AG04450 (cell line): ENCODE measurements at regions not wholly inside any gene's neighbourhood (a gene's known extent, or its start where the extent isn't known, plus 50 kb on each side); places are given as distances from the start of the nearest gene placed in this dataset.

Experiments
- CTCF ChIA-PET: fragments of 300-600, 350-600 bp; formaldehyde crosslinking; extraction: SDS; loops from one replicate; lab custom pipeline; 2022; ENCODE audit warnings: antibody characterized with exemption, inconsistent platforms; lab: Charles Lee
- POLR2A ChIA-PET: fragments of 350-600 bp; formaldehyde crosslinking; extraction: SDS; loops from one replicate; lab custom pipeline; 2021; ENCODE audit warnings: antibody characterized with exemption, inconsistent platforms; lab: Yijun Ruan, JAX
- DNase-seq: peaks from one replicate; pipeline ENCODE4 v3.0.0-alpha.2; 2011; ENCODE audit warnings: low read depth, low spot score
- H3K27ac ChIP-seq: one replicate; pipeline ENCODE4 v1.5.1; 2012; ENCODE audit warnings: low read depth, low read length, control low read depth
- H3K27me3 ChIP-seq: one replicate; pipeline ENCODE4 v1.6.0; 2012; ENCODE audit warnings: low read length; ENCODE audit not compliant: control insufficient read depth, insufficient read depth
- H3K4me3 ChIP-seq: 2 replicates; pipeline ENCODE4 v1.5.1; 2011; ENCODE audit warnings: mild to moderate bottlenecking, low read depth, low read length, control low read depth
- H3K9me3 ChIP-seq: 2 replicates; pipeline ENCODE4 v1.5.1; 2012; ENCODE audit warnings: low read length; ENCODE audit not compliant: control insufficient read depth, insufficient read depth
- TF ChIP-seq, protein P1 (sequence below): IDR thresholded peaks from 2 replicates; pipeline ENCODE4 v1.5.1; 2011; ENCODE audit warnings: low read depth, low read length, control low read depth, inconsistent platforms

DNA sequence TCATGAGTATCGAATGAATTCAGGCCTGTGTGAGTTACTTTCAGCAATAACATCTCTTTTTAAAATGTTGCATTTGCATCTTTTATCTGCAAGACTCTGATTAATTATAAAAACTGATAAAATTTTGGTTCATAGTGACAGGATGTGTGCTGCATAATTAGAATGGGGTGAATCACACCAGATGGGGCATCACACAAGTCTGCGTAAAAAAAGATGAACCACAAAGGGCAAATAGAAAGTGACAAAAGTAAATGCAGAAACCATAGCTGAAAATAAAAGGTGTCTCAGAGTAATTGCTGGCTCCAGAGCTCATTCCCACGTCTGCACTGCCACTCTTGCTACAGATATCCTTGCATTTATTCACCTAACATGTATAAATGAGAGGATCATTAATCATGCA is 131.1 kb downstream of the HS3ST1 start:
- no peak for DNase-seq
- H3K27me3 ChIP-seq: no peaks in the 10 kb centered on the region
- POLR2A ChIA-PET: no interaction called here
- no peak overlapping the region for H3K27ac ChIP-seq
- TF ChIP-seq, protein P1, sequence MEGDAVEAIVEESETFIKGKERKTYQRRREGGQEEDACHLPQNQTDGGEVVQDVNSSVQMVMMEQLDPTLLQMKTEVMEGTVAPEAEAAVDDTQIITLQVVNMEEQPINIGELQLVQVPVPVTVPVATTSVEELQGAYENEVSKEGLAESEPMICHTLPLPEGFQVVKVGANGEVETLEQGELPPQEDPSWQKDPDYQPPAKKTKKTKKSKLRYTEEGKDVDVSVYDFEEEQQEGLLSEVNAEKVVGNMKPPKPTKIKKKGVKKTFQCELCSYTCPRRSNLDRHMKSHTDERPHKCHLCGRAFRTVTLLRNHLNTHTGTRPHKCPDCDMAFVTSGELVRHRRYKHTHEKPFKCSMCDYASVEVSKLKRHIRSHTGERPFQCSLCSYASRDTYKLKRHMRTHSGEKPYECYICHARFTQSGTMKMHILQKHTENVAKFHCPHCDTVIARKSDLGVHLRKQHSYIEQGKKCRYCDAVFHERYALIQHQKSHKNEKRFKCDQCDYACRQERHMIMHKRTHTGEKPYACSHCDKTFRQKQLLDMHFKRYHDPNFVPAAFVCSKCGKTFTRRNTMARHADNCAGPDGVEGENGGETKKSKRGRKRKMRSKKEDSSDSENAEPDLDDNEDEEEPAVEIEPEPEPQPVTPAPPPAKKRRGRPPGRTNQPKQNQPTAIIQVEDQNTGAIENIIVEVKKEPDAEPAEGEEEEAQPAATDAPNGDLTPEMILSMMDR: no peak
- CTCF ChIA-PET: no interaction called here
- no peak overlapping the region for H3K4me3 ChIP-seq
- H3K9me3 ChIP-seq: no peaks in the 10 kb centered on the region

DNA sequence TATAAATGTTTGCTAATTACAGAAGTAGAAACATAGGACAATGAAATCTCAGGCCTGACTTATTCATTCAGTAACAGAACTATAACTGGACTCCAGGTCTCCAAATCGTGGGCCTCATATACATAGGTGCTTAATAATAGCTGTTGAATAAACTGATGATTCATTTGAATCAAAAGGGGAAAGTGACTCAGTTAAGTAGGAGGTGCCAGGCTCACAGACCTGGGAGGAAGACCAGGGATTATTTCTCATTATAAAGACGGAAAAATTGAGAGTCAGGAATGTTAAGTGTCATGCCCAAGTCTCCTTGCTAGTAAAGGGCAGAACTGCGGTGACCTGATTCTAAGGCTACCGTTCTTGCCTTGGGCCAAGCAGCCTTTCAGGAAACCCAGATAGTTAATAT is 131.5 kb downstream of the HS3ST1 start:
- ChIA-PET CTCF (no interaction called here), POLR2A (no interaction called here)
- no peaks in the 10 kb centered on the region for H3K27me3 ChIP-seq
- no peaks in the 10 kb centered on the region for H3K9me3 ChIP-seq
- H3K27ac ChIP-seq: no peak overlapping the region
- TF ChIP-seq, protein P1: no peak
- no peak overlapping the region for H3K4me3 ChIP-seq
- no peak for DNase-seq

DNA sequence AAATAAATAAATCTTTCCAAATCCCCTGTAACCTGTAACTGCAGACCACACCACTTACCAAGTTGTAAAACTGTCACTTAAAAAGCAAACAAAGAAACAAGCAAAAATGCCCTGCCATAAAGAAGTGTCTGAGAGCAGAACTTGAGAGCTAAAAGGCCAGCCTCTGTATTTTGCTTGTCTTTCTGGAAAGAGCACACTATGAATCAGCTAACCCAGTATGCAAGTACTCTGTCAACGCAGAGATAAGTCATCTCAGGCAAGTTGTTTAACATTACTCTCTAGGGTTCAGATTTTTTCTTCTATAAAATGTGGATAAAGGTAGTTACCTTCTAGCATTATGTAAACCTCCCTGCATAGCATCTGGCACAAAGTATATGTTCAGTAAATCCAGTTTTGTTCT is 134.8 kb downstream of the HS3ST1 start:
- CTCF ChIA-PET: no interaction called here
- no peak for DNase-seq
- TF ChIP-seq, protein P1: no peak

DNA sequence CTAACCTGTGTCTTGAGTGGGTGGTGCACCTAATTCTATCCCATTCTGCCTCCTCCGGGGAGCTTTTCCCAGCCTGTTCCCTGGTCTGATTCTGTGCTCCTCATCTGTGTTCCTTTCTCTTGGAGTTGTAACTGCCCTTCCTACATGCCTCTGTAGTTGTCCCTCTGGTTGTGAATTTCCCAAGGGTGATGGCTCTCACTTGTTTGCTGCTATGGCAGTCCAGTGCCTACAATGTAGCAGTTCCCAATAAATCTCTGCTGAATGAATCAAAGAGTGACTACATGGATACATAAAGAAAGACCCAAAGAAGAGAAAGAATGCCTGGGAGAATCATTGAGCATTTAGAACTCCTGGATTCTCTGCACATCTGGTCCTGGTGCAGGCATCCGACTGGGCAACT is 141.6 kb downstream of the HS3ST1 start:
- H3K9me3 ChIP-seq: no peaks in the 10 kb centered on the region
- POLR2A ChIA-PET: no interaction called here
- no peaks in the 10 kb centered on the region for H3K27me3 ChIP-seq
- no peak overlapping the region for H3K27ac ChIP-seq
- TF ChIP-seq, protein P1: no peak
- CTCF ChIA-PET: no interaction called here
- H3K4me3 ChIP-seq: no peak overlapping the region
- DNase-seq: no peak

More for the DNA sequence above, 134.8 kb downstream of the HS3ST1 start:
- no peak overlapping the region for H3K27ac ChIP-seq
- H3K27me3 ChIP-seq: no peaks in the 10 kb centered on the region
- POLR2A ChIA-PET: no interaction called here
- no peak overlapping the region for H3K4me3 ChIP-seq
- H3K9me3 ChIP-seq: no peaks in the 10 kb centered on the region

DNA sequence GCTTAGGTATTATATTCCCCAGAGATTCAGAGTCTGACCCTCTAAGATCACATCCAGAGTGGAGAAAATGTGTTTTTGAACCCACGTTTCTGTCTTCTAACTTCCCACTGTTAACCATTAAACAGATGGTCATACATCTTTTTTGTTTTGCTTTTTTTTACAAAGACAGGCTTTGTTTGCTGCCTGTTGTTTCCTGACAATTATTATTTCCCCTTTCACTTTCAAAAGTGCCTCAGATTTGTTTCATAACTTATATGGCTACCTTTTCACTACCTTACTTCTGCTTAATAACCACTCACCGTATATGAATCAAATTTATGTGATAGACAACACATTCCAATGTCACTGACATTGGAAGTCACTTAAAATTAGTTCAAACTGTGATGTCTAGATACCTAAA is 142.2 kb downstream of the HS3ST1 start:
- TF ChIP-seq, protein P1: no peak
- POLR2A ChIA-PET: no interaction called here
- no peaks in the 10 kb centered on the region for H3K9me3 ChIP-seq
- H3K4me3 ChIP-seq: no peak overlapping the region
- CTCF ChIA-PET: no interaction called here
- DNase-seq: no peak
- no peak overlapping the region for H3K27ac ChIP-seq
- H3K27me3 ChIP-seq: no peaks in the 10 kb centered on the region
